Left lung (tissue), 4 donors: ENCODE measurements at regions not wholly inside any gene's neighbourhood (a gene's known extent, or its start where the extent isn't known, plus 50 kb on each side); places are given as distances from the start of the nearest gene placed in this dataset.
A peak's percentile ranks its signal among the peaks of the same experiment; 100 is the strongest.
"Not testable (repeated sequence)": the region's sequence is repeated elsewhere in the genome, so short reads cannot be mapped to it uniquely, and the experiment has no call there.

Experiments
- ATAC-seq: fragments of 200-7000 bp; cut with Tn5 transposase; one replicate; pipeline ENCODE4 v1.9.1; 2020; ENCODE audit warnings: moderate library complexity
- DNase-seq, 4 donors: peaks; one replicate each; pipeline ENCODE4 v3.0.0-alpha.2; 2013 to 2020
- H3K27ac ChIP-seq, 2 donors: fragments of 200-600 bp; sonication (generic) in 1 of 2; one replicate each; pipeline versions ENCODE4 v1.5.0 to v1.8.0; 2020 to 2021
- H3K27me3 ChIP-seq, 2 donors: fragments of 200-600 bp; sonication (generic) in 1 of 2; one replicate each; pipeline versions ENCODE4 v1.5.0 to v1.8.0; 2020 to 2021
- H3K36me3 ChIP-seq, 2 donors: fragments of 200-600 bp; sonication (generic) in 1 of 2; one replicate each; pipeline versions ENCODE4 v1.5.0 to v1.8.0; 2020 to 2021
- H3K4me1 ChIP-seq, 2 donors: fragments of 200-600 bp; one replicate each; pipeline ENCODE4 v1.8.0; 2021
- H3K4me3 ChIP-seq, 2 donors: fragments of 200-600 bp; sonication (generic) in 1 of 2; one replicate each; pipeline versions ENCODE4 v1.5.0 to v1.8.0; 2020 to 2021; ENCODE audit warnings: mild to moderate bottlenecking in 1 of 2
- H3K9me3 ChIP-seq, 2 donors: fragments of 200-600 bp; sonication (generic) in 1 of 2; one replicate each; pipeline versions ENCODE4 v1.5.0 to v1.8.0; 2020 to 2021
- intact Hi-C, 2 donors: fragments of 100-400 bp; cut with DNase I; formaldehyde crosslinking; loops; one replicate each; pipeline versions ENCODE4 v1.11.2 to v1.14.2; 2022
- TF ChIP-seq, protein P1 (sequence below), 2 donors: fragments of 200-600 bp; sonication (generic) in 1 of 2; IDR thresholded peaks; one replicate each; pipeline versions ENCODE4 v1.5.0 to v1.8.0; 2021; ENCODE audit warnings: antibody characterized with exemption in 2 of 2
- donor health status: DM: no; HTN: yes; CAD: no.
- donor health status: DM: no; HTN: no; CAD: no.

DNA sequence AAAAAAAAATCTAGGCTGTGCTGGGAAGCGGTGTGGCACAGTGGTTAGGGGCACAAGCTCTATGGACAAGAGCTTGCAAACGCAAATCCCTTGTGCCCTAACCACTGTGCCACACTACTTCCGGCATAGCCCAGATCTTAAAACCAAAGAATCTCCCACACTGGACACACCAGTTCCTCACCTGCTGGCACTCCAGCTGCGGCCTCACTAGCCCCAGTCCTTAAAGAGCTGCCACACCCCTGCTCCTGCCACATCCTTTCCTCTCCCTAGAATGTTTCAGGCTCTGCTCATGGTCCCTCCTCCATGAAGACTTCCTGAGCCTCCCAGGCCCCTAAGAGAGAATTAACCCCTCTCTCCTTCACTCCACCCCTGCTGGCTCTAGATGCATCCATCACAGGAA lies 71.8 kb upstream of the SRSF6 start:
- TF ChIP-seq, protein P1, sequence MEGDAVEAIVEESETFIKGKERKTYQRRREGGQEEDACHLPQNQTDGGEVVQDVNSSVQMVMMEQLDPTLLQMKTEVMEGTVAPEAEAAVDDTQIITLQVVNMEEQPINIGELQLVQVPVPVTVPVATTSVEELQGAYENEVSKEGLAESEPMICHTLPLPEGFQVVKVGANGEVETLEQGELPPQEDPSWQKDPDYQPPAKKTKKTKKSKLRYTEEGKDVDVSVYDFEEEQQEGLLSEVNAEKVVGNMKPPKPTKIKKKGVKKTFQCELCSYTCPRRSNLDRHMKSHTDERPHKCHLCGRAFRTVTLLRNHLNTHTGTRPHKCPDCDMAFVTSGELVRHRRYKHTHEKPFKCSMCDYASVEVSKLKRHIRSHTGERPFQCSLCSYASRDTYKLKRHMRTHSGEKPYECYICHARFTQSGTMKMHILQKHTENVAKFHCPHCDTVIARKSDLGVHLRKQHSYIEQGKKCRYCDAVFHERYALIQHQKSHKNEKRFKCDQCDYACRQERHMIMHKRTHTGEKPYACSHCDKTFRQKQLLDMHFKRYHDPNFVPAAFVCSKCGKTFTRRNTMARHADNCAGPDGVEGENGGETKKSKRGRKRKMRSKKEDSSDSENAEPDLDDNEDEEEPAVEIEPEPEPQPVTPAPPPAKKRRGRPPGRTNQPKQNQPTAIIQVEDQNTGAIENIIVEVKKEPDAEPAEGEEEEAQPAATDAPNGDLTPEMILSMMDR (IDR thresholded peaks at IDR 0.05) = no peak

DNA sequence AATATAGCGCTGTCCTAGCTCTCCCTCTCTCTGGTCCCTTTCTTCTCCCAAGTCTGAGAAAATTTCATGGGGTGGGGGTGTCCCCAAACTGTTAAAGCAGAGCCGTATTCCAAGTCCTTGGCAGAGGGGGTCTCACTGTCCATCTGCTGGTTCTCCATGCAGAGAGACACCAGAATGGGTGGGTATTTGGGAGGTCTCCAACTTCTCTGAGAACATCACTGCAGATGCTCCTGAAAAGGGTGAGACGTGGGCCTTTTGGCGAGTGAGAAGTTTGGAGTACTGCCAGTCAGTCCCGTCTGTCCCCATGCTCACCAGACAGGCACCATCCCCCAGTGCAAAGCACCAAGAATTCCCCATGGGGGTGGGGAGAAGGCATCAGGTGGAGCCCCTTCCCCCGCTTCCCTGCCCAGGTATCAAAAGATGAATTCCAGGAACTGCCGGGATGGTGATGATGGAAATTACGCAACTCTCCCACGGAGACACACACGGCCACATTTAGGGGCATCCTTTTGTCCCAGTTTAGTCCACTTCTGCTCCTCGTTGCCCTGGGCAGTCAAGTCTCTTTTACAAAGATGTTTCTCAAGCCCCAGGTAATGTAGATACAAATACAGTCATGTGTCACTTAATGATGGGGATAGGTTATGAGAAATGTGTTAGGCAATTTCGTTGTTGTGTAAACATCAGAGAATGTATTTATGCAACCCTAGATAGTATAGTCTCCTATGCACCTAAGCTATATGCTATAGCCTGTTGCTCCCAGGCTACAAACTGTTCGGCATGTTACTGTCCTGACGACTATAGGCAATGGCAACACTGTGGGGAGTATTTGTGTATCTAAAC lies 73.4 kb upstream of the SRSF6 start:
- no peak overlapping the region for H3K4me3 ChIP-seq
- H3K27me3 ChIP-seq = no peaks in the 10 kb centered on the region
- no peak for DNase-seq
- no peak overlapping the region for H3K27ac ChIP-seq
- H3K9me3 ChIP-seq = peaks cover 0 to 6% of the 10 kb centered on the region in 2 donors
- H3K4me1 ChIP-seq = peaks cover 5 to 6% of the 10 kb centered on the region in 2 donors
- no peak for ATAC-seq
- intact Hi-C loops = no loop called here
- no peaks in the 10 kb centered on the region for H3K36me3 ChIP-seq
- TF ChIP-seq, protein P1 (IDR thresholded peaks at IDR 0.05) = no peak

More for the DNA sequence above, 71.8 kb upstream of the SRSF6 start:
- Histone ChIP-seq H3K4me3 (no peak overlapping the region), H3K27ac (no peak overlapping the region), H3K27me3 (peaks cover 0 to 9% of the 10 kb centered on the region in 2 donors), H3K36me3 (no peaks in the 10 kb centered on the region), H3K4me1 (peaks cover 6 to 16% of the 10 kb centered on the region in 2 donors), H3K9me3 (peaks cover 0 to 6% of the 10 kb centered on the region in 2 donors)
- intact Hi-C loops = no loop called here
- no peak for ATAC-seq
- no peak for DNase-seq

DNA sequence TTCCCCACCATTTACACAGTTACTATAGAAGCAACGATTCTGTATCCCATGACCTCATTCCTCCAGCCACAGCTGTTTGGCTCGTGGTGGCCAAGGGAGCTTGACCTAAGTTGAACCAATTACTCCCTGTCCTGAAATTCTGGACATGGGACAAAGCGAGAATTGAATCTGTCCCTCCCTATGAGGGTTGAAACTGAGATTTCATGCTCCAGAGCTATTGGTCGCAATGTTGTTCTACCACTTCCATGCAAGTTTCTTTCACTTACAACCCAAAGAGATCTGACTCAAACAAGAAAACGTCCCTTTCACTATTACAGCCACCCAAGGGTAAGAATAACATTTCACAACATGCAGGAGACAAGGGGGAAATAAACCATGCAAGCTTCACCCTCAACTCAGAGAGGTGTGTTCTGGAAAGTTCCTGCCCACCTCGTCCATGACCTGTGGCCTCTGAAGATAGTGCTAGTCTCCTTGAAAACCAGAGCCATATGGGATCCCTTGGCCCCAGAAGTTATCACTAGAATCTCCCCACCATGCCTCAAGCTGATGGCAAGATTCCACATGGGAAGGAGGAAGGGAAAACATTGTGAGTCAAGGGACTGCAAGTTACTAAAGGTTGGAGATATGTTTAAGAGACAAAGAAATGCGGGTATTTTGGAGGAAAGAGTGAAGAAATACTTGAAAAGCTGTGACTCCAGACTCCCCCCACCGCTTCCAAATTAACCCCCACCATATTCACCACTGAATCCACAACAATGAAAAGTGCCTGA lies 74.5 kb upstream of the SRSF6 start:
- no peak overlapping the region for H3K27ac ChIP-seq
- no peak overlapping the region for H3K4me3 ChIP-seq
- H3K36me3 ChIP-seq = no peaks in the 10 kb centered on the region
- no peaks in the 10 kb centered on the region for H3K4me1 ChIP-seq
- ATAC-seq = no peak
- DNase-seq = no peak
- intact Hi-C loops = no loop called here
- H3K27me3 ChIP-seq = no peaks in the 10 kb centered on the region
- TF ChIP-seq, protein P1 (IDR thresholded peaks at IDR 0.05) = no peak
- peaks cover 0 to 6% of the 10 kb centered on the region in 2 donors for H3K9me3 ChIP-seq

DNA sequence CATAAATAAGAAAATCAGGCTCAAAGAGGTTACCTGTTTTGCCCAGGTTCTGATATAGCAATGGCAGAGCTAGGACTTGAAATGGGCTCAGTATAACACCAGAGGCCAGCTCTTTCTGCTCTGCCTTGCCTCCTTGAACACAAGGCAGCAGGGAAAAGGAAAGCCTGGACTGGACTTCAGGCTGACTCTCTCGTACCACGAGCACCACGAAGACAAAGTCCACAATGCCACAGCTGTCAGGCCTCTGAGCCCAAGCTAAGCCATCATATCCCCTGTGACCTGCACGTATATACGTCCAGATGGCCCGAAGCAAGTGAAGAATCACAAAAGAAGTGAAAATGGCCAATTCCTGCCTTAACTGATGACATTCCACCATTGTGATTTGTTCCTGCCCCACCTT lies 75.6 kb upstream of the SRSF6 start:
- ATAC-seq, intact Hi-C loops, H3K9me3 ChIP-seq, DNase-seq, H3K4me3 ChIP-seq, H3K27me3 ChIP-seq, H3K36me3 ChIP-seq, H3K4me1 ChIP-seq, H3K27ac ChIP-seq: not testable (repeated sequence)

DNA sequence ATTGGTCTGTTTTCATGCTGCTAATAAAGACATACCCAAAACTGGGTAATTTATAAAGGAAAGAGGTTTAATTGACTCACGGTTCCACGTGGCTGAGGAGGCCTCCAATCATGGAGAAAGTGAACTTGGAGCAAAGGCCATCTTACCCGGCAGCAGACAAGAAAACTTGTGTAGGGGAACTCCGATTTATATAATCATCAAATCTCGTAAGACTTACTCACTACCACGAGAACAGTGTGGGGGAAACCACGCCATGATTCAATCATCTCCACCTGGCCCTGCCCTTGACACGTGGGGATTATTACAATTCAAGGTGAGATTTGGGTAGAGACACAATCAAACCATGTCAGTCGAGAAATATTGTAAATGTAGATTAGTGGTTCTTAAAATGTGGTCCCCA lies 76.2 kb upstream of the SRSF6 start:
- H3K9me3 ChIP-seq, intact Hi-C loops, H3K36me3 ChIP-seq, H3K4me3 ChIP-seq, ATAC-seq, H3K27ac ChIP-seq, H3K27me3 ChIP-seq, DNase-seq, H3K4me1 ChIP-seq: not testable (repeated sequence)

DNA sequence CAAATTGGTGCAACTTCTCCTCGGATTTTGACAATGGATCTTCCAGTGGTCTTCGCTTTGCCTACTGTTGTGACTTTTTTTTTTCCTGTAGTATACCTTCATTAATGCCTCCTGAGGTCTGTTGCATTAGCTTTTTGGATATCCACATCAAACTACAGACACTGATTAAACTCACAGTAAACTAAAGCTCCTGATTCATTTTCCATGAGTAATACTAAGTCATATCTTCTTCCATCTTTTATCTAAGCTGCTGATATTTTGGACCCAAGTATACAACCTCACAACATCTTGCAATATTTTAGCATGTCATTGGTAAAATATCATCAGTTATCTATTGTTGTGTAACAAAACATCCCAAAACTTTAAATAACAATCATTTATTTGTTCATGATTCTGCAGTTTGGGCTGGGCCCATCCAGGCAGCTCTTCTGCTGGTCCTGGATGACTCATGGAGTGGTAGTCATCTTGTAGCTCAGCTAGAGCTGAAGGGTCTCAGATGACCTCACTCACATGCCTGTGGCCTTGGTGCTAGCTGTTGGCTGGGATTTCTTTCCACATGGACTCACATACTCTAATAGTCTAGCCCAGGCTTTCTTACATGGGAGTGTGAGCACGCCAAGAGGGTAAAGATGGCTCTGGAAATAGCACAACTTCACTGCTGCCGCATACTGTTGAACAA lies 78.3 kb upstream of the SRSF6 start:
- Histone ChIP-seq H3K4me3 (no peak overlapping the region), H3K9me3 (no peaks in the 10 kb centered on the region), H3K27me3 (no peaks in the 10 kb centered on the region), H3K27ac (no peak overlapping the region), H3K36me3 (no peaks in the 10 kb centered on the region), H3K4me1 (no peaks in the 10 kb centered on the region)
- intact Hi-C loops = no loop called here
- no peak for DNase-seq
- ATAC-seq = peak; percentile 58
- TF ChIP-seq, protein P1 (IDR thresholded peaks at IDR 0.05) = no peak
